Activated gamma-delta T cell treated with Interleukin-2 at 50 U/mL for 16 hours (primary cell): ENCODE measurements at regions not wholly inside any gene's neighbourhood (a gene's known extent, or its start where the extent isn't known, plus 50 kb on each side); places are given as distances from the start of the nearest gene placed in this dataset.

Experiments used
- DNase-seq: peaks from one replicate; pipeline ENCODE4 v3.0.0-alpha.2; 2020

GRCh38 chr1:193613041-193613440 lies 426.6 kb upstream of the B3GALT2 start:
- DNase-seq, result no peak

GRCh38 chr1:193609592-193609991 lies 423.2 kb upstream of the B3GALT2 start:
- no peak for DNase-seq

- no peak for DNase-seq
These were observed 421.4 kb upstream of the B3GALT2 start for GRCh38 chr1:193607787-193608186.

GRCh38 chr1:193606035-193606434 lies 419.6 kb upstream of the B3GALT2 start:
- DNase-seq, result no peak

GRCh38 chr1:193602705-193603104 lies 416.3 kb upstream of the B3GALT2 start:
- no peak for DNase-seq

GRCh38 chr1:193593147-193593885 lies 406.9 kb upstream of the B3GALT2 start:
- DNase-seq, result no peak

- DNase-seq, result no peak
These were observed 405.9 kb upstream of the B3GALT2 start for GRCh38 chr1:193592317-193592716.

GRCh38 chr1:193590102-193590501 lies 403.7 kb upstream of the B3GALT2 start:
- DNase-seq, result no peak

GRCh38 chr1:193589597-193590040 lies 403.2 kb upstream of the B3GALT2 start:
- no peak for DNase-seq

GRCh38 chr1:193588311-193589082 lies 402.1 kb upstream of the B3GALT2 start:
- no peak for DNase-seq

- DNase-seq, result no peak
These were observed 398.4 kb upstream of the B3GALT2 start for GRCh38 chr1:193584731-193585239.

GRCh38 chr1:193581341-193581740 lies 394.9 kb upstream of the B3GALT2 start:
- DNase-seq, result no peak

- DNase-seq, result no peak
These were observed 394.0 kb upstream of the B3GALT2 start for GRCh38 chr1:193580419-193580818.

- no peak for DNase-seq
These were observed 392.9 kb upstream of the B3GALT2 start for GRCh38 chr1:193579323-193579722.

GRCh38 chr1:193574913-193575312 lies 388.5 kb upstream of the B3GALT2 start:
- no peak for DNase-seq

GRCh38 chr1:193569983-193570269 lies 383.5 kb upstream of the B3GALT2 start:
- no peak for DNase-seq

GRCh38 chr1:193569096-193569982 lies 382.9 kb upstream of the B3GALT2 start:
- no peak for DNase-seq

GRCh38 chr1:193568512-193568911 lies 382.1 kb upstream of the B3GALT2 start:
- DNase-seq, result no peak

- DNase-seq, result no peak
These were observed 381.5 kb upstream of the B3GALT2 start for GRCh38 chr1:193567937-193568336.

- no peak for DNase-seq
These were observed 380.3 kb upstream of the B3GALT2 start for GRCh38 chr1:193566735-193567134.

GRCh38 chr1:193565971-193566577 lies 379.7 kb upstream of the B3GALT2 start:
- DNase-seq, result no peak

- no peak for DNase-seq
These were observed 375.7 kb upstream of the B3GALT2 start for GRCh38 chr1:193562121-193562520.

- DNase-seq, result no peak
These were observed 372.1 kb upstream of the B3GALT2 start for GRCh38 chr1:193558491-193559028.
